ENCODE measurements at regions not wholly inside any gene's neighbourhood (a gene's known extent, or its start where the extent isn't known, plus 50 kb on each side); places are given as distances from the start of the nearest gene placed in this dataset.

GRCh38 chr21:40952551-40953323 lies 105.8 kb upstream of the DSCAM start:
- Histone ChIP-seq H3K4me2 (ENCODE audit: low read length) (no peak overlapping the region), H3K4me3 (ENCODE audit: low read length) (no peak overlapping the region), H2AFZ (ENCODE audit: low read length) (no peak overlapping the region), H3K9me3 (ENCODE audit: low read length) (0 out of 2 replicates have a peak, but pooled peaks cover 4% of the 10 kb centered on the region), H3K79me2 (ENCODE audit: low read length) (no peaks in the 10 kb centered on the region), H3K9me2 (replicated peaks; ENCODE audit: low read length) (no peaks in the 10 kb centered on the region), H3F3A (ENCODE audit: low read length, unreplicated experiment) (no peaks in the 10 kb centered on the region), H3K27ac (ENCODE audit: low read length) (no peak overlapping the region), H3K36me3 (ENCODE audit: low read depth, low read length) (no peaks in the 10 kb centered on the region), H3K27me3 (ENCODE audit: low read length) (no peaks in the 10 kb centered on the region), H4K20me1 (ENCODE audit: low read length) (no peaks in the 10 kb centered on the region), H3K4me1 (ENCODE audit: insufficient read depth, low read length) (no peaks in the 10 kb centered on the region), H3K9ac (ENCODE audit: low read length) (no peak overlapping the region)
- TF ChIP-seq EZH2 (IDR thresholded peaks at IDR 0.05; ENCODE audit: low read length, unreplicated experiment) (no peak), EZH2phosphoT487 (IDR thresholded peaks at IDR 0.05; ENCODE audit: borderline replicate concordance, low read length) (no peak)
- TF ChIP-seq, protein P1, sequence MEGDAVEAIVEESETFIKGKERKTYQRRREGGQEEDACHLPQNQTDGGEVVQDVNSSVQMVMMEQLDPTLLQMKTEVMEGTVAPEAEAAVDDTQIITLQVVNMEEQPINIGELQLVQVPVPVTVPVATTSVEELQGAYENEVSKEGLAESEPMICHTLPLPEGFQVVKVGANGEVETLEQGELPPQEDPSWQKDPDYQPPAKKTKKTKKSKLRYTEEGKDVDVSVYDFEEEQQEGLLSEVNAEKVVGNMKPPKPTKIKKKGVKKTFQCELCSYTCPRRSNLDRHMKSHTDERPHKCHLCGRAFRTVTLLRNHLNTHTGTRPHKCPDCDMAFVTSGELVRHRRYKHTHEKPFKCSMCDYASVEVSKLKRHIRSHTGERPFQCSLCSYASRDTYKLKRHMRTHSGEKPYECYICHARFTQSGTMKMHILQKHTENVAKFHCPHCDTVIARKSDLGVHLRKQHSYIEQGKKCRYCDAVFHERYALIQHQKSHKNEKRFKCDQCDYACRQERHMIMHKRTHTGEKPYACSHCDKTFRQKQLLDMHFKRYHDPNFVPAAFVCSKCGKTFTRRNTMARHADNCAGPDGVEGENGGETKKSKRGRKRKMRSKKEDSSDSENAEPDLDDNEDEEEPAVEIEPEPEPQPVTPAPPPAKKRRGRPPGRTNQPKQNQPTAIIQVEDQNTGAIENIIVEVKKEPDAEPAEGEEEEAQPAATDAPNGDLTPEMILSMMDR (conservative IDR thresholded peaks at IDR 0.05; ENCODE audit: low read depth, low read length): no peak
- BruUV-seq (replicated peaks): no TSS peak
- ATAC-seq (no peak), DNase-seq (no peak)
- intact Hi-C loops (cut with micrococcal nuclease): no loop called here
- CTCF ChIA-PET: no interaction called here
- POLR2A ChIA-PET (ENCODE audit: unreplicated experiment): no interaction called here

DNA sequence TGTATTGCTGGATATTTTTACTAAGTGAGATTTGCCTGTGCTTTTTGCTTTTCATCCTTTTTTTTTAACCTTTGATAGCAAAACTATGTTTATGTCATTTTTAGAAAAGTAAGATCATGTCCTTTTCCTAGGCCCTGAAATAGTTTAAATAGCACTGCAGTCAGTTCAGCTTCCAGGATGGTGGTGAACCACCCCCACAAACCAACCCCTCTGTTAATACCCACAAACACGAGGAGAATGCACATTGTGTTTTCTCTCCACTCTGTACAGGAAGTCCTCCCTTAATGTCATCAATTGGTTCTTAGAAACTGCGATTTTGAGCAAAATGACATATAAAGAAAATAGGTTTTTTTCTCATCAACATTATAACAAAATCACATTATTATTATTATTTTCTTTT lies 117.7 kb upstream of the DSCAM start:
- intact Hi-C loops (cut with micrococcal nuclease): no loop called here
- BruUV-seq (replicated peaks): no TSS peak
- POLR2A ChIA-PET (ENCODE audit: unreplicated experiment): no interaction called here
- H3K4me1 ChIP-seq (ENCODE audit: insufficient read depth, low read length): no peaks in the 10 kb centered on the region
- H3K9ac ChIP-seq (ENCODE audit: low read length): no peak overlapping the region
- no peaks in the 10 kb centered on the region for H3K9me2 ChIP-seq (replicated peaks; ENCODE audit: low read length)
- no peaks in the 10 kb centered on the region for H3K36me3 ChIP-seq (ENCODE audit: low read depth, low read length)
- no peak overlapping the region for H2AFZ ChIP-seq (ENCODE audit: low read length)
- H3K27ac ChIP-seq (ENCODE audit: low read length): no peak overlapping the region
- H3K9me3 ChIP-seq (ENCODE audit: low read length): peaks cover 12% of the 10 kb centered on the region; the same call in 1 of the 2 replicates
- CTCF ChIA-PET: no interaction called here
- no peaks in the 10 kb centered on the region for H3F3A ChIP-seq (ENCODE audit: low read length, unreplicated experiment)
- H3K79me2 ChIP-seq (ENCODE audit: low read length): no peaks in the 10 kb centered on the region
- H4K20me1 ChIP-seq (ENCODE audit: low read length): no peaks in the 10 kb centered on the region
- no peak overlapping the region for H3K4me2 ChIP-seq (ENCODE audit: low read length)
- H3K4me3 ChIP-seq (ENCODE audit: low read length): no peak overlapping the region
- TF ChIP-seq EZH2 (IDR thresholded peaks at IDR 0.05; ENCODE audit: low read length, unreplicated experiment) (no peak), EZH2phosphoT487 (IDR thresholded peaks at IDR 0.05; ENCODE audit: borderline replicate concordance, low read length) (no peak)
- TF ChIP-seq, protein P1 (conservative IDR thresholded peaks at IDR 0.05; ENCODE audit: low read depth, low read length): no peak
- ATAC-seq: no peak
- H3K27me3 ChIP-seq (ENCODE audit: low read length): no peaks in the 10 kb centered on the region
- no peak for DNase-seq

GRCh38 chr21:40967771-40968170 lies 120.8 kb upstream of the DSCAM start:
- no peak overlapping the region for H3K27ac ChIP-seq (ENCODE audit: low read length)
- no peaks in the 10 kb centered on the region for H3K36me3 ChIP-seq (ENCODE audit: low read depth, low read length)
- no peaks in the 10 kb centered on the region for H4K20me1 ChIP-seq (ENCODE audit: low read length)
- H3K79me2 ChIP-seq (ENCODE audit: low read length): no peaks in the 10 kb centered on the region
- no peaks in the 10 kb centered on the region for H3K4me1 ChIP-seq (ENCODE audit: insufficient read depth, low read length)
- intact Hi-C loops (cut with micrococcal nuclease): no loop called here
- no peaks in the 10 kb centered on the region for H3K9me2 ChIP-seq (replicated peaks; ENCODE audit: low read length)
- no peak overlapping the region for H3K4me2 ChIP-seq (ENCODE audit: low read length)
- H3K9ac ChIP-seq (ENCODE audit: low read length): no peak overlapping the region
- ChIA-PET POLR2A (ENCODE audit: unreplicated experiment) (no interaction called here), CTCF (no interaction called here)
- no peak overlapping the region for H2AFZ ChIP-seq (ENCODE audit: low read length)
- DNase-seq (no peak), ATAC-seq (no peak)
- H3K27me3 ChIP-seq (ENCODE audit: low read length): no peaks in the 10 kb centered on the region
- H3K9me3 ChIP-seq (ENCODE audit: low read length): peaks cover 19% of the 10 kb centered on the region; the same call in 1 of the 2 replicates
- no peaks in the 10 kb centered on the region for H3F3A ChIP-seq (ENCODE audit: low read length, unreplicated experiment)
- H3K4me3 ChIP-seq (ENCODE audit: low read length): no peak overlapping the region
- TF ChIP-seq, protein P1 (conservative IDR thresholded peaks at IDR 0.05; ENCODE audit: low read depth, low read length): no peak
- TF ChIP-seq EZH2 (IDR thresholded peaks at IDR 0.05; ENCODE audit: low read length, unreplicated experiment) (no peak), EZH2phosphoT487 (IDR thresholded peaks at IDR 0.05; ENCODE audit: borderline replicate concordance, low read length) (no peak)
- no TSS peak for BruUV-seq (replicated peaks)

All from PC-3 (cell line).